ENCODE measurements at regions not wholly inside any gene's neighbourhood (a gene's known extent, or its start where the extent isn't known, plus 50 kb on each side); places are given as distances from the start of the nearest gene placed in this dataset.

DNA sequence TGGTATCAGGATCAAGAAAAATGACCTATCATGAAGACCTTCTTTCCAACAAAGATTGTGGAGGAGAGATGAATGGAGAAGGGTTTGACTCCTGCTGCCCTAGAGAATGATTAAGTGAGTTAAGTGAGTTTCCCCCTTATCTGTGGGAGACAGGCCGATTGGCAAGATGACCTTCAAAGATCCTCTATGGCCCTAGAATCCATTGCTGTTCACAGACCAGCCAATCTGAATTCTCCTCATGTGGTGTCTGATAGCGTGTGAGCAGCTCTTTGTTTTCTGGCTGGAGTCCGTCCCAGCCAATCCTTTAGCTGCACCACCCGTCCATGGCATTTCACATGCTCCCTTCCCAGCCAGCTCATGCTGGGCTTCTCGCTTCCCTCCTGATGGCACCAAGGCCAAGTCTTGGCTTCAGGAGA, 79.4 kb downstream of the MARCHF4 start:
- TF ChIP-seq POLR2A (IDR thresholded peaks at IDR 0.05; ENCODE audit: low read depth), result no peak
- no peak for TF ChIP-seq CTCF (IDR thresholded peaks at IDR 0.05)
- TF ChIP-seq EP300 (IDR thresholded peaks at IDR 0.05), result no peak
- no peak for TF ChIP-seq POLR2AphosphoS5 (IDR thresholded peaks at IDR 0.05)
- Histone ChIP-seq H3K36me3 (no peaks in the 10 kb centered on the region), H3K4me3 (no peak overlapping the region), H3K27ac (replicated peaks in 1 of 4) (no peak overlapping the region), H3K4me1 (no peaks in the 10 kb centered on the region), H3K9me3 (no peaks in the 10 kb centered on the region), H3K27me3 (peaks cover 0 to 10% (median 0%) of the 10 kb centered on the region in 4 donors)
- no peak for DNase-seq (ENCODE audit: extremely low spot score)
- WGBS, result 65% methylated on average over 5 of the region's 5 CpGs
- intact Hi-C loops (cut with DNase I), result no loop called here

GRCh38 chr2:216292475-216292874, 79.8 kb downstream of the MARCHF4 start:
- 86% methylated on average over 5 of the region's 5 CpGs for WGBS
- H3K27me3 ChIP-seq, result peaks cover 0 to 13% (median 0%) of the 10 kb centered on the region in 4 donors
- H3K9me3 ChIP-seq, result no peaks in the 10 kb centered on the region
- no peaks in the 10 kb centered on the region for H3K4me1 ChIP-seq
- no peak for TF ChIP-seq POLR2A (IDR thresholded peaks at IDR 0.05; ENCODE audit: low read depth)
- TF ChIP-seq EP300 (IDR thresholded peaks at IDR 0.05), result no peak
- no peak for TF ChIP-seq POLR2AphosphoS5 (IDR thresholded peaks at IDR 0.05)
- TF ChIP-seq CTCF (IDR thresholded peaks at IDR 0.05), result no peak
- H3K4me3 ChIP-seq, result no peak overlapping the region
- H3K27ac ChIP-seq (replicated peaks in 1 of 4), result no peak overlapping the region
- no peaks in the 10 kb centered on the region for H3K36me3 ChIP-seq
- no peak for DNase-seq (ENCODE audit: extremely low spot score)
- intact Hi-C loops (cut with DNase I), result no loop called here

DNA sequence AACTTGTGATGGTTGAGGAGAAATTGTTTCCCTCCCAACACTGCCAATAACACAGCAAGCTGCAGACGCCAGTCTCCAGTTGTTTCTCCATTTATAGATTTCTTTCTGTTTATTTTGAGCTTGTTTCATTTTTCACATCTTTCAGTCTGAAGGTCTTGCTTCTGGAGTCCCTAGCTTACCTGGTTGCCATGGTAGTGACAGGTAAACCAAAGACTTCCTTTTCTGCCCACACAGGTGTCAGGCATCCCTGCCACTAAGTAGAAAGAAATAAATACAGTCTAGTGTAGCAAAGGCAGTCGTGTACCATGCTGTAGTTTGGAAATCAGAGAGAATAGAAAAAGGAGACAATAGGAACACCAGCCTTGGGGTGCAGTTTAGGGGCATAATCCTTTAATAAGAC, 82.8 kb downstream of the MARCHF4 start:
- H3K27ac ChIP-seq (replicated peaks in 1 of 4), result no peak overlapping the region
- H3K27me3 ChIP-seq, result peaks cover 0 to 40% (median 0%) of the 10 kb centered on the region in 4 donors
- no peak for TF ChIP-seq POLR2AphosphoS5 (IDR thresholded peaks at IDR 0.05)
- TF ChIP-seq EP300 (IDR thresholded peaks at IDR 0.05), result no peak
- H3K9me3 ChIP-seq, result no peaks in the 10 kb centered on the region
- intact Hi-C loops (cut with DNase I), result no loop called here
- H3K4me3 ChIP-seq, result no peak overlapping the region
- no peak for DNase-seq (ENCODE audit: extremely low spot score)
- H3K4me1 ChIP-seq, result no peaks in the 10 kb centered on the region
- no peaks in the 10 kb centered on the region for H3K36me3 ChIP-seq
- 29% methylated on average over 2 of the region's 2 CpGs for WGBS

DNA sequence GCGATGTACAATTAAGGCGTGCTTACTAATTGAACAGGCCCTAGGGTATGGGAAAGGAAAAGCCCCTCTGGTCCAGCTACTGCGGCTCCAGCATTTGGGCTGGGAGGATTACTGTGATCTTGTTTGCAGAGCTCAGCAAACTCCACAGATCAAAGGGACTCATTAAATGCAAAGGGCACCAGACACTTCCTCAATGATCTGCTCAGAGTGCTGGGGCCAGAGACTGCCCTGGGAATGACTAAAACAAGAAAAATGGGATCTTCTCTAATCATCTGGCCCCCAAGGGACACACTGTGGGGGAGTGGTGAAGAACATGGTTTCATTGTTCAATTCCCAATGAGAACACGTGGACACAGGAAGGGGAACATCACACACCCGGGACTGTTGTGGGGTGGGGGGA, 85.0 kb downstream of the MARCHF4 start:
- TF ChIP-seq POLR2A (IDR thresholded peaks at IDR 0.05; ENCODE audit: low read depth) (no peak), POLR2AphosphoS5 (IDR thresholded peaks at IDR 0.05) (no peak), EP300 (IDR thresholded peaks at IDR 0.05) (no peak), CTCF (IDR thresholded peaks at IDR 0.05) (no peak)
- 44% methylated on average over 4 of the region's 5 CpGs for WGBS
- Histone ChIP-seq H3K36me3 (no peaks in the 10 kb centered on the region), H3K27ac (replicated peaks in 1 of 4) (no peak overlapping the region), H3K27me3 (peaks cover 0 to 40% (median 0%) of the 10 kb centered on the region in 4 donors), H3K4me1 (no peaks in the 10 kb centered on the region), H3K4me3 (no peak overlapping the region), H3K9me3 (no peaks in the 10 kb centered on the region)
- no peak for DNase-seq (ENCODE audit: extremely low spot score)
- intact Hi-C loops (cut with DNase I), result no loop called here

- Histone ChIP-seq H3K27ac (replicated peaks in 1 of 4) (no peak overlapping the region), H3K27me3 (peaks cover 0 to 40% (median 0%) of the 10 kb centered on the region in 4 donors), H3K4me3 (no peak overlapping the region), H3K4me1 (no peaks in the 10 kb centered on the region), H3K36me3 (no peaks in the 10 kb centered on the region), H3K9me3 (no peaks in the 10 kb centered on the region)
- intact Hi-C loops (cut with DNase I), result no loop called here
- TF ChIP-seq POLR2AphosphoS5 (IDR thresholded peaks at IDR 0.05) (no peak), CTCF (IDR thresholded peaks at IDR 0.05) (no peak), EP300 (IDR thresholded peaks at IDR 0.05) (no peak), POLR2A (IDR thresholded peaks at IDR 0.05; ENCODE audit: low read depth) (no peak)
- DNase-seq (ENCODE audit: extremely low spot score), result no peak
- 76% methylated on average over 8 of the region's 8 CpGs for WGBS
These were observed 85.6 kb downstream of the MARCHF4 start for GRCh38 chr2:216286616-216287231.
